ENCODE measurements at regions not wholly inside any gene's neighbourhood (a gene's known extent, or its start where the extent isn't known, plus 50 kb on each side); places are given as distances from the start of the nearest gene placed in this dataset.
A peak's percentile ranks its signal among the peaks of the same experiment; 100 is the strongest.

DNA sequence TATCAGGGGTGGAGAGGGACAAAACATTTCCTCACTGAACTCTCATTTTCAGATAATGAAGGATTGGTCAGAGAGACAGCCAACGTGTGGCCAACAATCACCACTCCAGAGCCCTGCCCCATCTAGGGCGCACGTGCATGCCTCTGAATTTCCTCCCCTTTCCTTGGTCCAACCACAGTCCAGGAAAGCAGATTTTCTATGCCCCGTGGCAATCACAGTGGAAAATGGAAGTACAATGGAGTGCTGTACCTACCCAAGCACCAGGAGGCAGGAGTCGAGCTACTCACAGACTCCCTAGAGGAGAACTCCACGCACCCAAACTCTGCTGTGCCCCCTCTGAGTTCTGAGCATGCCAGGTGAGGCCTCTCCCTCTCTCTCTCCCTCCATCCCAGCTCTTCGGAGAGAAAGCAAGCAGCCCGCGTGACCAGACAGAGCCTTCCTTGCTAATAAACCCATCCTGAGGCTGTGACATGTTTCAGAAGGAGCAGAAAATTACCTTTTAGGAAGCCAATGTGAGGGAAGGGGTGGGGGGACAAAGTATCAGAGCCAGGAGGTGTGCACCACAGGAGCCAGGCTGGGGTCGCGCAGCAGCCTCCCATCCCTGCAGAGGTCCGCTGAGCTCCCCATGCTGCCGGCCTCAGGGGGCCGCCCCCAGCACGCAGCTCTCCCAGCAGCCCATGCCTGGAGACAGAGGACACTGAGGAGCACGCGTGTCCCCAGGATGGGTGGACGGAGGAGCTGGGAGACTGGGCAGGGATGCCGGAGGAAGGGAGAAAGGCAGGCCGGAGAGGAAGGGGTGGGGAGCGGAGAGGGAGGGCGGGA, 73.4 kb downstream of the PITPNM2 start:
- no peak for DNase-seq (ENCODE audit: low read depth)

DNA sequence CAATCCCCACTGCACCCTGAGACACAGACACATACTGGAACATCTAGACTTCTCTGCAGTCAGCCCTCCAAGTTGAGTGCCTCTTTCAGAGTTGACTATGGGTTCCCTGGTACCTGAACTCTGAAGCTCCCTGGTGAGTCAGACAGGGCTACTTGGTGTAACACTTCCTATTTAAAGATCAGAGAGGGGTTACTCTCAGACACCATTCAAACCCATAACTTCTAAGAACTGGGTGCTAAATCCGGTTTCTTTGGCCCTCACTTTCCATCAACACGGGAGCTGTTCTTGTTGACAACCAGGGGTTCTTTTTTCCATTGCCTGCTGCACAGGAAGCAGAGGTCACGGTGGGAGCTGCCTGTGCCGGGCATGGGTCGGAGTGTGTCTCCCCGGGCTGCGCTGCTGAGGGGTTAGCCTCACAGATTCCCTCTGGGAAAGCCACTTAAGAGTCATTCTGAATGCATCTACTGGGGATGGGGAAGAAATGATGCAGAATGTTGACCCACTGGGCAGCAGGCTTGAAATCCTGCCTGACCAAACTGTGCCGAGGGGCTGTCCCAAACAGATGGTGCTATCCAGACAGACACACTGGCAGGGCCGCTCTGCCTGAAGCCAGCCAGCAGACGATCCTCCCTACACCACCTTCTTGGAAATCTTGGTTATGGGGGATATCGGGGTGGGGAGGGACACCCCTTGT, 74.1 kb downstream of the PITPNM2 start:
- DNase-seq (ENCODE audit: low read depth), result no peak

DNA sequence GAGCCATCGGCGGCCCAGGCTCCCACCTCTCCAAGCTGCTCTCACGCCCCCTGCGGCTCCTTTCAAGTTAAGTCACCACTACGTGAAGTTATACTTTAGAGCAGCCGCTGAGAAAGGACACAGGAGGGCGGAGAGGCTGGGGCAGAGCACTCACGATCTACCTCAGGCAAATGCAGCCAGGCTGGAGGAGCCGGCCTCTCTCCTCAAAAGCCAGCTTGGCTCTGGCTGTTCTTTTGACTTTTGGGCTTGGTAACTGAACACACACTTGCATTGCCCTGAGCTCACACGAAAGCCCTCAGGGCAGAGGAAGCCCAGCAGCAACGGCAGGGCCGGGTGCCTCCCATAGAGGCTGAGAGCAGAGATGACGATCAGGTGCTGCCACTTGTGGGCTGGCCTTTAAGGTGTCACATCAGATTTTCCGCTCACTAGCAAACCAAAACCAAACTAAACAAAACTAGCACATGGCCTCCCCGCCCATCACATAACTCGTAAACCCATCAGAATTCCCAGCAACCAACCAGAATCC, 75.2 kb downstream of the PITPNM2 start:
- peak; percentile 68 for DNase-seq (ENCODE audit: low read depth)

DNA sequence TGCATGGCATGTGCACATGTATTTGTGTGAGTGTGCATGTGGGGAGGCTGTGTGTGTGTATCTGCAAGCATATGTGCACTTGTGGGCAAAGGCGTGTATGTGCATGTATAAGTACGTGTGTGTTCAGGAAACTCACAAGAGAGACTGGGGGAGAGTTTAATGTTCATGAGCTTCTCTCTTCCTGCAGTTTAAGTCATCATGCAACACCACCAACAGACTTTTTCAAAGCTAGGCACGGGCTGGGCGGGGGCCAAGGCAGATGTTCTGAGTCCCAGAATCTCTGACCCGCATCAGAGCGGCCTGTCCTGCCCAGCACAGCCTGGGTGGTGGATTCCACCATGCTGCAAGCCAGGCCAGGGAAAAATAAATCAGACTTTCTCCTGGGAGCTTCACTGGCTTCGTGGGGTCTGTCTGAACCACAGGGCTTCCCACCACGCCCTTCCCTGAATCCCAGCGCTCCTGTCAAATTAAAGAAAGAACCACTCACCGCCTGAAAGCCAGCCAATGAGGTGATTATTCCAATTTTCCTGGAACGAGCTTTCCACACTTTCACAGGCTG, 75.7 kb downstream of the PITPNM2 start:
- DNase-seq (ENCODE audit: low read depth), result no peak

DNA sequence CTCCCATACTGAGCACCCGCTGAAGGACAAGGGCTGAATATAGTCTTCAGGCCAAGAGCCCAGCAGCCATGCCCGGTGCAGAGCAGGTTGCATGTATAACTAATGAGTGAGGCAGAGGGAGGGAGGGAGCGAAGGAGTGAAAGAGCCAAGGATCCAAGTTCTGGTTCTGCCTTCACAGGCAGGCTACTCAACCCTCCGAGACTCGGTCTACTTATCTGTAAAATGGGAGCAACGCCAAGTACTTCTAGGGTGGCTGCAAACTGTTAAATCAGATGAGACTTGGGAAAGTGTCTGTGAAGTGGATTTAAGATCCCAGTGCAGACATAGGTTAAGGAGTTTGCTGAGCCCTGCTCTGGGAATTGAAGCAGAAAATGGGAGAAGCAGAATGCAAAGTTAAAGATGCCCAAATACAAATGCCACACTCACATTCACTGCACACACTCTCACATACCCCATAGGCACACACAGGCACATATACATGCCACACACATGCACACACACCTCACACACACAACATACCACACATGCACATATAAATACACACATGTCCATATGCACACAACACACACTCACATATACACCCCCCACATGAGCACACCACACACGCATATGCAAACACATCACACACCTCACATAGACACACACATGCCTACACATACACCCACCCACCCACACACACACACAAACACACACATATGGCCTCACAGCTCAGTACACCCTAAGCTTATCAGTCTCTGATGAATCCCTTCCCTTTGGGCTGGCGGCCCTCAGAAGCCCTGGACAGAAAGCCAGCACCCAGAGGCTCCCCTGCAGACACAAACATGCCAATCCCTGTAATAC, 76.7 kb downstream of the PITPNM2 start:
- no peak for DNase-seq (ENCODE audit: low read depth)

DNA sequence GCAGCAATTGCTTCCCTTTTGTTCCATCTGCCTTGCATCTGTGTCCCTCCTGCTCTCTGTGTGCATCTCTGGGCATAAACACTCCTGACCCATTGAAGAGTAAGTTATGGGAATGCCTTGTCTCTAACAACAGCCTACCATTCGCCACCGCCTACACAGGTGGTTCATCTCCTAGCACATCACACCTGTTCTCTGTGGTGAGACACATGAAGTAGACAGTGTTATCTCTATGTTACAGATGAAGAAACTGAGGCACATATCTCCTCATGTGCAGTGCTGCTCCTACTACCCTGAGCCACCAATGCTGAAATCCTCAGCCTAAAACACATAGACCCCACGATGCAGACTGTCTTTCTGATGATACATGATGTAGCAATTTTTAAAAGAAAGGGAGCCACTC, 77.6 kb downstream of the PITPNM2 start:
- no peak for DNase-seq (ENCODE audit: low read depth)

DNA sequence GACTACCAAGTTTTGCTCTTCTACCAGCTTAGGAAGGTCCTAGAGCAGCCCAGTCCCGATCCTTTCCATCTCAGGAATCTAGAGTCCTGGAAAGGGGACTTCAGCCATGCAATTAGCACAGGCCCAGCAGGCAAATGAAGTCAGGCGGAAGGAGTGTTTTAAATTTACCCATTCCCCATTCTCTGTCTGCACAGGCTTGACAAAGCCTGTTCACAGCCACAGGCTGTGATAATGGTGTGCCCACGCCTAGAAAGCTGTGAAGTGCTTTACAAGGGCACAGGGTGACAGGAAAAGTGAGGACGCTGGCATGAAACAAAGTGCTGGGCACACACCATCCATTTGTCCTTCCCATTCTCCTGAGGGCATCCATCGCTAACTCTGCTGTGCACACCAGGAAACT, 79.0 kb downstream of the PITPNM2 start:
- DNase-seq (ENCODE audit: low read depth), result no peak

DNA sequence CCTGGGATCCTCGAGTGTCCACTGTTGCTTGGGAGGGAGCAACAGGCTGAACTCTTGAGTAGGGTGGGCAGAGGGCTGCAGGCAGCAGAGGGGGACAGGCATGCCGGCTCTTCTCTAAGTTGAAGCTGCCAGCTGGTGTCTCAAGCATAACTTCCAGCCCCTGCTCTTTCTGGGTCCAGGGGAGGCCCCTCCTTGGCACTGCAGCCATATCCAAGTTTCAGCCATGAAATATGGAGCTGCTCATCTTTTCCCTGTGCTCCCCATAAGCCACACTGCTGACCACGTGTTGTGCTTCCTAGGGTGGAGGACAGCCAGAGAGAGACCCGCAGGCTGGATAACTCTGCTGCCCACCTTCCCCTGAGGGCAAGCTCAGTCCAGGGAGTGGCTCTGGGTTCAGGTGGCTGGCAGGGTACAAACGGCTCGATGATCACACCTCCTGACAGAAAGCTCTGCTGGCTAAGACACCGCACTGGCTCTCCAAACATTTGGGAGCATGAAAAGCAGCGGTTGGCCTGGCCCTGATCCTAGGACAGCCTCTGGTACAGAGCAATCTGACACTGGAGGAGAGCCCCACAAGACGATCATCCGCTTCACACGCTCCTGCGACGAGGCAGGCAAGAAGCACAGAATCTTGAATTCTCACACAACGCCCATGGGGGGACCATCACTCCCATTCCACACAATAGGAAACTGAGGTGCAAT, 79.6 kb downstream of the PITPNM2 start:
- no peak for DNase-seq (ENCODE audit: low read depth)

DNA sequence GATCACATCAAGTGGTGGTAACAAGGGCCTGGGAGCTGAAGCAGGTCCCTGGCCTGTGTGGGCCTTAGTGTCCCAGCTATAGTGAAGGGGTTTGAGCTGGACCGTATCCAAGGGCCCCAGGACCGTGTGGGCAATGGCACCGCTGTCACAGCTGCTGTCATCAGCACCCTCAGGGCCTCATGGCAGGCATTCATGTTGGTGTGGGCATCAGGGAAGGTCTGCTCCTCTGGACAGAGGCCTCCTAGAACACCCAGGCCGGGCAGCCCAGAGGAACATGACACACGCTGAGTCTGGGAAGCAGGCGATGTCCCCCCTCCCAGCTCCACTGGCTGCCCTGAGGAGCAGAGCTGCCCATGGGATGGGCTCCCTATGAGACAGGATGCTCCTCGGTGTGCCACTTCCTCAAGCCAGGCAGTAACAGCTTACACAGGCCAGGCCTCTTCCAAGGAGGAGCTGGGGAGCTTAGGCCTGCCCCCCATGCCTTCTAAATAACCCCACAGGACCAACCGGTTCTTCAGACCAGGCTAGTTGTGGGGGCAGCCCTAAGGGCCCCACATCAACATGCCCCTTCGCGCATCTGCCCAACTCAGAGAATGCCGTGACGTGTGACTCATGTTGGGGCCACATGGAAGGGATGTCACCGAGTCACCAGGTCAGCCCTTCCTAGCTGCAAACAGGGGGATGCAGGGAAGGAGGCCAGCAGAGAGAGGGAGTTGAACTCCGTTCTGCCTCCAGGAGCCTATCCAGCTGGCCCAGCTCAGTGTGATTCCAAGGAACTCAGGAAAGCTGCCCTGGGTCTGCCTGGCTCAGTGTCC, 80.4 kb downstream of the PITPNM2 start:
- DNase-seq (ENCODE audit: low read depth), result no peak

DNA sequence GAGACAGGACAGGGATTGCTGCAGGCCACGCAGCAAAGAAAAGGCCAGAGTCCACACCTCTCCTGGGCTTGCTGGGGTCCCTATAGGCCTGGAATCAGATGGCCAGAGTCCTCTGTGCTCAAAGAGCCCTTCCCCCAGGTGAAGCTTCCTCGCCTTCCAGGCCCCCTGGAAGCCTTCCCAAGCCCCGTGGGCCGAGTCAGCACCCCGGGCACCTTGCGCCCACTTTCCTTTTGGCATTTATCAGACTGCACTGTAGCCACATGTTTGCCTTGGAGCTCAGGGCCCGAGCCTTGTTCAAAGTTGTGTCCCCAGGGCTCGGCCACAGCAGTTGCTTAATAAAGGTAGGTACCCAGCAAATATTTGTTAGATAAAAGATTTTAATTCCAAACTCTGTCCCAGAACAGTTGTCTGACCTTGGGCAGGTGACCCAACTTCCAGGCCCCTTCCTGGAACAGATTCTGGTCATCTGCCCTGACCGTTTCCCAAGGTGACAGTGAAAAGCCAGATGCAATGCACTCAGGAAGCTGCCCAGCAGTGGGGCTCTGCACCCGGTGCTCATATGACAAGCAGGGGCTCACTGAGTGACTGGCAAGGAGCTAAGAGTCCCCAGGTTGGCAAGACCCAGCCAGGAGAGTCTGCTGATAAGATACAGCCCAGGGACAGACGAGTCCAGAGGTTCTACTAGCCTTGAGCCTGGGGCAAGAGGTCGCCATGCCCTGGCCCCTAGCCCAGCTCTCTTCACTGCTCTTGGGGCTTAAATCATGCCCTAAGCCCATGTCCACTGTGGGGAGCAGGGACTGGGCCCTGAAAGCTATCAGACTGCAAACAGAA, 81.2 kb downstream of the PITPNM2 start:
- DNase-seq (ENCODE audit: low read depth), result no peak

DNA sequence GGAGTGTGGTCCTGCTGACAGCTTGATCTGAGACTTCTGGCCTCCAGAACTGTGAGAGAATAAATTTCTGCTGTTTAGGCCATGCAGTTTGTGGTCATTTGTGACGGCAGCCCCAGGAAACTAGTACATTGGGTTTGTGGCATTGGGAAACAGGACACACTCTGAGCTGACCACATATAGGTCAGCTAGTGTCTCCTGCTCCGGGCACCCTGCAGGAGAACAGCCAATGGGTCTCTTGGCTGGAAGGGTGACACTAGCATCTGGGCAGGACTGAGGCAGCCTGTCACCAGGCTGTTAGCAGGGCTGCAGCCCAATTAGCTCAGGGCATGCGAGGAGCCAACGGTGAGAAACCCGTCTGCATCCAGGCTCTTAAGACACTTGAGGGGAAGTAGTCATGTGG, 83.2 kb downstream of the PITPNM2 start:
- no peak for DNase-seq (ENCODE audit: low read depth)

DNA sequence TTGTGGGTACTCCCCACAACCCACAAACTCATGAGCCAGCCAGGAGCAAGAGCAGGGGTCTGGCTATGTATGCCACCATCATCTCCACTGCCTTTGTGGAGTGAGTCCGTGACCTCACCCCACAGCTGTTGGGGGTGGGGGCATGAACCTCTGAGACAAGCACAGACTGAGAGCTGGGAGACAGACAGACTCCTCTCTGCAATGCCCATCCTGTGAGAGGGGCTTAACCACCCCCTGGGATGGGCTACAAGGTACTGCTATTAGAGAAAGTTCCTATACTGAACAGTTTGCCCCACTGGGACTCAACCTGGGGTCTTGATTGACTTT, 84.5 kb downstream of the PITPNM2 start:
- no peak for DNase-seq (ENCODE audit: low read depth)

DNA sequence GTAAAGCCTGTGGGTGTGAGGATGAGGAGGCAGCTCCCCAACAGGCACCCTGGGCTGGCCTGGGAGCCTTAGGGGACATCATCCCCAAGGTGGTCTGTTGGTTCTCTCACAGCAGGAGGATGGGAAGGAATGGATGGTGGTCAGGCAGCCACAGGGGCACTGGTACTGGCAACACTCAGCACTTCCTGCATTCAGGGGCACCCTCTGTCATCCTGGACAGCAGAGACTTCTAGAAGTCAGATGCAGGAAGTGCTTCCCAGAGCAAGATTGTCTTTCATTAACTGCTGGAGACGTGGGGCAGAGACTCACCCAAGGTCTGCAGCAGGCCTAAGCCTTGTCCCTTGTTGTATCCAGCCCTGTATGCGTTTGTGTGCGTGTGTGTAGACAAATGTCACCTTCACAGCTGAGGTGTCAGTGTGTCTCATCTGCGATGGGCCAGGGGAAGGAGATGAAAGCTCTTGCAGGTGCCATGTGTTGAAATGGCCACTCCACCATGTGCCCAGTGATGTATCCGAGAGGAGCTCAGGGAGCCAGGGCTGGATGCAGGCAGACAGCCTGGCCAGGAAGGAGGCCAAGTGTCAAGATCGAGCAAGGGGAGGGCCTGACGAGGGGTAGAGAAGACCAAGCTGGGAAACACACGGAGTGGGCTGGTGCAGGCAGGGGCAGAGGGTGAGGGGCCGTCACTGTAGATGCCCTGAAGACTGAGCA, 85.1 kb downstream of the PITPNM2 start:
- DNase-seq (ENCODE audit: low read depth), result no peak

DNA sequence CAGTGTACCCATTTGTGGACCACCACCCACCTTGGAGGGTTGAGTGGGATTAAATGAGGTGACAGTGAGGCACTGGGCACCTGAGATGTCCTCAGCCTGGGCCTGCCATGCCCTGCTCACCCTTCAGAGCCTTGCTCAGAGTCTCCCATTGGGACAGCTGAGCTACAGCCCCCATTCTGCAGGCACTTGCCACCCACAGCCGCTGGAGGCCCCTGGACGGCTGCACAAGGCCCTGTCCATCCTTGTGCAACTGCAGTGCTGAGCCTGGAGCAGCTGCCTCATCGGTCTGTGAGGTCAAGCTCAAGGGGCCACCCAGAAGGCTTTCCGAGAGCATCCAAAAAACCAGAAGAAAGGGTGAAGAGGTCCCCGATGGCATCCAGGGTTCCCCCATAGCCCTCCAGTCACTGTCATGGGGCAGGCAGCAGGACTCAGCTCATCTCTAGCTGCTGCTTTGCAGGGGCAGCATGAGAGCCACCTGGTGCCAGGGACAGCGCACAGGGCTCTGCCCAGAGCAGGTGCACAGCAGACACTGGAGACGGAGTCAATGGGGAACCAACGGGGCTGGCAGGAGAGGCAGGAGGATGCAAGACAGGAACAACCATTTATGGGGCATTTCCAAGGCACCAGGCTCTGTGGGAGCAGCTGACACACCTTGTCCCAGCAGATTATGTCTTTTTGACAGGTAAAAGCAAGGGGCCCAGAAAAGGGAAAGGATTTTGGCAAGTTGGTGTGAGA, 84.6 kb downstream of the ARL6IP4 start:
- no peak for DNase-seq (ENCODE audit: low read depth)

DNA sequence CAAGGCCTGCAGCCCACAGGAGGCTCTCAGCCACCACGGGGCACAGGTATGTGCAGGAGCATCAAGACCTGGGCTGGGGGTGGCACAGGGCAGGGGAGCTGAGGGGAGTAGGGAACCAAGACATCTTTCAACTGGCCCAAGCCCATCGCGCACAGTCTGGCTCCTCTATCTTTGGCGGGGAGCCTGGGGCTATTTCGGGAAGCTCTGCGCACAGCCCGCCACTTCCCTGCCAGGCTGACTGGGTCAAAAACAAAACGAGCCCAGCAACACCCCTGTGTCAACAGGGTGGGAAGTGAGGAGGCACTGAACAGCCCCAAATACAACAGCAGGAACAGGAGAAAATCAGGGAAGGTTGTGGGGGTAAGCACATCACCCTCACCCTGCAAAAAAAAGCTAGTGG, 83.9 kb downstream of the ARL6IP4 start:
- no peak for DNase-seq (ENCODE audit: low read depth)

DNA sequence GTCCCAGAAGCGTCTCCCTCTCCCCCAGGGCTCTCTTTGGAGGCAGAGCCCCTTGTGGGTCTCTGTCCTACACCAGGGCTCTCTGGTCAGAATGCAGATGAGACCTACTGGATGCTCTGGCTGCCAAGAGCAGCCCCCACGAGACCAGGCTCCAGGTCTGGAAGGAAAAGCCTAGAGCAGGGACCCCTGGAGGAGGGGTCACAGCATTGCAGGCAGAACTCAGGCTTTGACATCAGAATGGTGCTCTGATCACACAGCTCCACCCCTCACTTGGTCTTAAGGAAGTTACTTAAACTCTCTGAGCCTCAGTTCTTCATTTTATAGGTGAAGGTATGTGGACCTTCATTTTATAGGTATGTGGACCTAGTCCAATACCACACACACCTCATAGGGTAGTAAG, 83.1 kb downstream of the ARL6IP4 start:
- DNase-seq (ENCODE audit: low read depth), result no peak

DNA sequence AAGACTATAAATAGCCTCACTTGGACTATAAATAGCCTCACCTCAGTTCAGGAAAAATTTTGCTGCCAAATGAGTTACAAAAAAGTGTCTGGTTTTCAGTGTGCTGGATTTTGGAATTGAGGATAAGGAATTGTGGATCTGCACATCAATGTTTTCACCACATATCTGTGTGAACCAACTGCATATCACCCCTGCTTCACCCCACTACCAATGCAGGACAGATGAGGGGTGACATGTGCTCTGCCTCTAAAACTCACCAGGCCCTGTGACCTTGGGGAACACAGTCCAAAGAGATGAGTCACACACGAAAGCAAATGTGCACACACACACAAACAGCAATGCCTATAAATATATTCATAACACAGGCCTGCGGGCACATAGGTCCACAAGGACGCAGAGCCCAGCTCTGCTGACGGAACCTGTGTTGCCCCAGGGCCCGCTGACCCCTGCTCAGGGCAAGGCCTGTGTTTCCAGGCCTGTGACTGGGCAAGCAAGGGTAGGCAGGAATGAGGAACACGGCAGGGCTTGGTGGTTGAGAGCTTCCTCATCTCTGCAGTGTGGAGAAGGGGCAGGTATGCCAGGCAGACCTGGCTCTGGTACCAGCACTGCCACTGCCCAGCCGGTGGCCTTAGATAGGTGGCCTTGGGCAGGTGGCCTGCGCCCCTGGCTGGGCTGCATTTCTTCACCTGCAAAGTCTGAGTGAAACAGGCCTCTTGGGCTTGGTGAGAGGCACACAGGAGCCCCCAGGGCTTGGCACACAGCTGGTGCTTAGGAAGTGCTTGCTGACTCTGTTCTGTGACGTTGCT, 82.4 kb downstream of the ARL6IP4 start:
- peak; percentile 84 for DNase-seq (ENCODE audit: low read depth)
